Fibroblast of skin of back (primary cell): ENCODE measurements at regions not wholly inside any gene's neighbourhood (a gene's known extent, or its start where the extent isn't known, plus 50 kb on each side); places are given as distances from the start of the nearest gene placed in this dataset.

Experiments used
- DNase-seq: peaks from one replicate; pipeline ENCODE4 v3.0.0-alpha.2; 2013

- DNase-seq, result no peak
Observed at GRCh38 chr10:44196336-44196735, 188.6 kb downstream of the CXCL12 start.

GRCh38 chr10:44196008-44196320 is 188.9 kb downstream of the CXCL12 start:
- DNase-seq, result no peak

- DNase-seq, result peak; percentile 96
Observed at GRCh38 chr10:44195112-44196007, 189.5 kb downstream of the CXCL12 start.

- DNase-seq, result no peak
Observed at GRCh38 chr10:44194435-44194834, 190.5 kb downstream of the CXCL12 start.

GRCh38 chr10:44193567-44194220 is 191.2 kb downstream of the CXCL12 start:
- DNase-seq, result no peak

GRCh38 chr10:44193166-44193565 is 191.7 kb downstream of the CXCL12 start:
- no peak for DNase-seq

- DNase-seq, result no peak
Observed at GRCh38 chr10:44192435-44192834, 192.5 kb downstream of the CXCL12 start.

- no peak for DNase-seq
Observed at GRCh38 chr10:44190541-44190940, 194.4 kb downstream of the CXCL12 start.

GRCh38 chr10:44186821-44187220 is 198.1 kb downstream of the CXCL12 start:
- no peak for DNase-seq

GRCh38 chr10:44186150-44186549 is 198.7 kb downstream of the CXCL12 start:
- no peak for DNase-seq

- no peak for DNase-seq
Observed at GRCh38 chr10:44185315-44185666, 199.6 kb downstream of the CXCL12 start.

GRCh38 chr10:44184633-44185314 is 200.1 kb downstream of the CXCL12 start:
- no peak for DNase-seq

- peak; percentile 44 for DNase-seq
Observed at GRCh38 chr10:44183667-44184632, 200.9 kb downstream of the CXCL12 start.

GRCh38 chr10:44182909-44183308 is 202.0 kb downstream of the CXCL12 start:
- DNase-seq, result no peak

GRCh38 chr10:44180321-44181168 is 204.4 kb downstream of the CXCL12 start:
- DNase-seq, result peak; percentile 94

GRCh38 chr10:44178856-44179255 is 206.0 kb downstream of the CXCL12 start:
- DNase-seq, result peak; percentile 54

GRCh38 chr10:44178281-44178680 is 206.6 kb downstream of the CXCL12 start:
- peak; percentile 31 for DNase-seq

GRCh38 chr10:44177610-44178009 is 207.3 kb downstream of the CXCL12 start:
- no peak for DNase-seq

- DNase-seq, result no peak
Observed at GRCh38 chr10:44176311-44176710, 208.6 kb downstream of the CXCL12 start.

- DNase-seq, result peak; percentile 48
Observed at GRCh38 chr10:44173608-44173894, 211.3 kb downstream of the CXCL12 start.

- no peak for DNase-seq
Observed at GRCh38 chr10:44172883-44173607, 211.9 kb downstream of the CXCL12 start.
